B cell (primary cell): ENCODE measurements at regions not wholly inside any gene's neighbourhood (a gene's known extent, or its start where the extent isn't known, plus 50 kb on each side); places are given as distances from the start of the nearest gene placed in this dataset.

Source experiments
- ATAC-seq: fragments of 200-7000 bp; cut with Tn5 transposase; one replicate; pipeline ENCODE4 v1.10.0; 2021; ENCODE audit warnings: low read depth, mild to moderate bottlenecking, moderate number of reproducible peaks, moderate library complexity
- CTCF ChIA-PET: fragments of 350-600 bp; sonication (Branson Sonifier 250); formaldehyde crosslinking; loops from one replicate; lab custom pipeline; 2021; ENCODE audit warnings: antibody characterized with exemption, inconsistent platforms; lab: Charles Lee
- POLR2A ChIA-PET: fragments of 350-600 bp; sonication (Branson Sonifier 250); formaldehyde crosslinking; loops from one replicate; lab custom pipeline; 2021; ENCODE audit warnings: antibody characterized with exemption; lab: Charles Lee
- DNase-seq: peaks from one replicate; pipeline ENCODE4 v3.0.0; 2013
- H2AFZ ChIP-seq: 2 replicates; pipeline ENCODE4 v1.6.1; 2012; ENCODE audit warnings: mild to moderate bottlenecking, low read depth, low read length; ENCODE audit not compliant: insufficient read depth, poor library complexity, severe bottlenecking
- H3K27ac ChIP-seq, 2 donors: 1 replicate in 1 of 2; 2 replicates in 1 of 2; pipeline ENCODE4 v1.5.1; 2012 to 2013; ENCODE audit warnings: low read length in 2 of 2, mild to moderate bottlenecking in 2 of 2, moderate library complexity in 1 of 2
- H3K27me3 ChIP-seq, 4 experiments: fragments of 200-600 bp in 1 of 4; sonication (generic) in 1 of 4; replicated peaks in 1 of 4; 1 replicate in 2 of 4; 2 replicates in 2 of 4; pipeline versions ENCODE4 v1.6.1 to v1.7.0; 2013 to 2016; ENCODE audit warnings: low read length in 3 of 4, mild to moderate bottlenecking in 2 of 4, mixed read lengths in 1 of 4, moderate library complexity in 1 of 4; ENCODE audit not compliant: insufficient read depth in 4 of 4, control insufficient read depth in 3 of 4; ENCODE audit errors: control extremely low read depth in 1 of 4
- H3K36me3 ChIP-seq, 2 experiments: replicated peaks in 1 of 2; 1 replicate in 1 of 2; 2 replicates in 1 of 2; pipeline versions ENCODE4 v1.6.1 to v1.7.1; 2013; ENCODE audit warnings: low read length in 1 of 2; ENCODE audit not compliant: insufficient read depth in 2 of 2, control insufficient read depth in 1 of 2; ENCODE audit errors: control extremely low read depth in 1 of 2, extremely low read depth in 1 of 2
- H3K4me1 ChIP-seq, 2 donors: fragments of 200-600 bp in 1 of 2; sonication (generic) in 1 of 2; 1 replicate in 1 of 2; 2 replicates in 1 of 2; pipeline versions ENCODE4 v1.5.1 to v1.6.1; 2013 to 2017; ENCODE audit warnings: low read length in 2 of 2; ENCODE audit not compliant: control insufficient read depth in 2 of 2, insufficient read depth in 2 of 2
- H3K4me2 ChIP-seq: replicated peaks from 2 replicates; pipeline ENCODE3; 2012; ENCODE audit warnings: mild to moderate bottlenecking, low read depth, low read length; ENCODE audit not compliant: poor library complexity, severe bottlenecking
- H3K4me3 ChIP-seq, 5 experiments: fragments of 200-600 bp in 1 of 5; sonication (generic) in 1 of 5; 1 replicate in 3 of 5; 2 replicates in 2 of 5; pipeline versions ENCODE4 v1.5.1 to v1.7.0; 2011 to 2016; ENCODE audit warnings: low read length in 4 of 5, mild to moderate bottlenecking in 4 of 5, low read depth in 2 of 5, control low read depth in 1 of 5, moderate library complexity in 1 of 5; ENCODE audit not compliant: insufficient read depth in 1 of 5; ENCODE audit errors: control extremely low read depth in 1 of 5, extremely low read depth in 1 of 5
- H3K79me2 ChIP-seq: fragments of 200-600 bp; sonication (generic); one replicate; pipeline ENCODE4 v1.6.0; 2016; ENCODE audit warnings: low read length; ENCODE audit not compliant: control insufficient read depth, insufficient read depth
- H3K9ac ChIP-seq: fragments of 200-600 bp; sonication (generic); 2 replicates; pipeline ENCODE4 v1.6.1; 2017; ENCODE audit warnings: mild to moderate bottlenecking, low read length, moderate library complexity
- H3K9me3 ChIP-seq, 3 donors: one replicate each; pipeline versions ENCODE4 v1.6.1 to v1.7.1; 2013; ENCODE audit warnings: low read length in 2 of 3; ENCODE audit not compliant: control insufficient read depth in 2 of 3, insufficient read depth in 1 of 3; ENCODE audit errors: control extremely low read depth in 1 of 3
- H4K20me1 ChIP-seq: 2 replicates; pipeline ENCODE4 v1.6.0; 2012; ENCODE audit warnings: mild to moderate bottlenecking, low read length; ENCODE audit not compliant: insufficient read depth, control insufficient read depth, poor library complexity, severe bottlenecking
- H3K27ac Mint-ChIP-seq: one replicate; pipeline ENCODE4 v1.8.0; 2021; ENCODE audit warnings: mixed read lengths
- H3K27me3 Mint-ChIP-seq: one replicate; pipeline ENCODE4 v1.8.0; 2021; ENCODE audit warnings: mixed read lengths
- H3K4me1 Mint-ChIP-seq: one replicate; pipeline ENCODE4 v1.8.0; 2021; ENCODE audit warnings: mixed read lengths
- H3K4me3 Mint-ChIP-seq: one replicate; pipeline ENCODE4 v1.8.0; 2021; ENCODE audit warnings: mixed read lengths
- H3K9me3 Mint-ChIP-seq: one replicate; pipeline ENCODE4 v1.8.0; 2022; ENCODE audit warnings: mixed read lengths; ENCODE audit not compliant: insufficient read depth
- EZH2 ChIP-seq: IDR thresholded peaks from 2 replicates; pipeline ENCODE4 v1.6.1; 2012; ENCODE audit warnings: borderline replicate concordance, low read depth, mild to moderate bottlenecking, moderate library complexity, low read length; ENCODE audit not compliant: insufficient read depth, poor library complexity, severe bottlenecking
- WGBS: methylation state at CpG from one replicate; pipeline ENCODE4 v1.1.5; 2013; ENCODE audit warnings: missing lambda C conversion rate; ENCODE audit not compliant: insufficient coverage; 5-methylcytosine and 5-hydroxymethylcytosine counted together
- intact Hi-C: fragments of 100-400 bp; cut with micrococcal nuclease; formaldehyde crosslinking; loops from one replicate; pipeline ENCODE4 v1.10.0; 2022
- TF ChIP-seq, protein P1 (sequence below): fragments of 200-600 bp; IDR thresholded peaks from one replicate; pipeline ENCODE4 v1.8.0; 2022; ENCODE audit warnings: antibody characterized with exemption, mild to moderate bottlenecking

DNA sequence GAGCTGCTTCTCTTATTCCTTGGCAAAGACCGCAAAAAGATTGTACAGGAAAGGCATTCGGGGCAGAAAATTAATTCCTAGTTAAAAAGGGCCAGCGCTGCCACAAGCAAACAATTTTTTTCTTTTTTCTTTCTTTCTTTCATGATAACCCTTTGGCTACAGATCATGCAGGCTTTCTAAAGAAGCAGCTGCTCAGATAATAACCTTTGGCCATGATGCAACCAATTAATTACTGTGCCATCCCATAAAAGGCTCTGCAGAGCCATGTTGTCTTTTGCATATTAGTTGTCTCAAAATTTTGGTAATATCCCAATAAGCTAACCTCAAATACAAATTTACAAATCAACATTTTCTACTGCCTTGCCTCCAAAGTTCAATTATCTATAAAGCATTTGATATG lies 758.4 kb upstream of the SEMA6A start:
- H3K4me3 Mint-ChIP-seq: no peak overlapping the region
- H3K36me3 ChIP-seq: no peaks in the 10 kb centered on the region
- H2AFZ ChIP-seq: no peak overlapping the region
- H3K4me2 ChIP-seq: no peak overlapping the region
- H4K20me1 ChIP-seq: no peaks in the 10 kb centered on the region
- no peaks in the 10 kb centered on the region for H3K27me3 Mint-ChIP-seq
- DNase-seq (no peak), ATAC-seq (no peak)
- H3K27me3 ChIP-seq: no peaks in the 10 kb centered on the region
- no peaks in the 10 kb centered on the region for H3K4me1 Mint-ChIP-seq
- H3K79me2 ChIP-seq: no peaks in the 10 kb centered on the region
- WGBS: 94% methylated on average over 2 of the region's 3 CpGs
- H3K4me3 ChIP-seq: no peak overlapping the region
- CTCF ChIA-PET: no interaction called here
- H3K27ac ChIP-seq: no peak overlapping the region
- POLR2A ChIA-PET: no interaction called here
- no peaks in the 10 kb centered on the region for H3K9me3 ChIP-seq
- TF ChIP-seq, protein P1, sequence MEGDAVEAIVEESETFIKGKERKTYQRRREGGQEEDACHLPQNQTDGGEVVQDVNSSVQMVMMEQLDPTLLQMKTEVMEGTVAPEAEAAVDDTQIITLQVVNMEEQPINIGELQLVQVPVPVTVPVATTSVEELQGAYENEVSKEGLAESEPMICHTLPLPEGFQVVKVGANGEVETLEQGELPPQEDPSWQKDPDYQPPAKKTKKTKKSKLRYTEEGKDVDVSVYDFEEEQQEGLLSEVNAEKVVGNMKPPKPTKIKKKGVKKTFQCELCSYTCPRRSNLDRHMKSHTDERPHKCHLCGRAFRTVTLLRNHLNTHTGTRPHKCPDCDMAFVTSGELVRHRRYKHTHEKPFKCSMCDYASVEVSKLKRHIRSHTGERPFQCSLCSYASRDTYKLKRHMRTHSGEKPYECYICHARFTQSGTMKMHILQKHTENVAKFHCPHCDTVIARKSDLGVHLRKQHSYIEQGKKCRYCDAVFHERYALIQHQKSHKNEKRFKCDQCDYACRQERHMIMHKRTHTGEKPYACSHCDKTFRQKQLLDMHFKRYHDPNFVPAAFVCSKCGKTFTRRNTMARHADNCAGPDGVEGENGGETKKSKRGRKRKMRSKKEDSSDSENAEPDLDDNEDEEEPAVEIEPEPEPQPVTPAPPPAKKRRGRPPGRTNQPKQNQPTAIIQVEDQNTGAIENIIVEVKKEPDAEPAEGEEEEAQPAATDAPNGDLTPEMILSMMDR: no peak
- no peak for TF ChIP-seq EZH2
- no peaks in the 10 kb centered on the region for H3K4me1 ChIP-seq
- no peaks in the 10 kb centered on the region for H3K9me3 Mint-ChIP-seq
- intact Hi-C loops: no loop called here
- H3K9ac ChIP-seq: no peak overlapping the region
- no peak overlapping the region for H3K27ac Mint-ChIP-seq

DNA sequence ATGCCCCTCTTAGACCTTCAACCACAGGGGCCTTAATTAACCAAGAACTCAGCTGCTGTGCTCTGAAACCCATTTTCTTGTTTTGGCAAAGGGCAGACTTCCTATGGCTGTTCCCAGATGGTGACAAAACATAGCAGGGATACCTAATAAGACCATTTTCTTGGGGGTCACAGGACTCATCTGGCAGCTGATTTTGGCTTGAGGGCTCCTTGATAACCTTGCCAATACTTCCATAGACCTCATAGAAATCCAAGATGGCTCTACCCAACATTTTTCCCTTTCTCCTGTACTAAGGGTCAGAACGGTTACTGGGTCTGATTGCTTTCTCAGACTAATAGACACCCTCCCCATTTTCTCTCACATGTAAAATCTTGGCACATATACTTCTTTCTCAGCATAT lies 757.7 kb upstream of the SEMA6A start:
- POLR2A ChIA-PET: no interaction called here
- H3K27me3 Mint-ChIP-seq: no peaks in the 10 kb centered on the region
- ATAC-seq (no peak), DNase-seq (no peak)
- no peaks in the 10 kb centered on the region for H3K9me3 ChIP-seq
- intact Hi-C loops: no loop called here
- H3K9me3 Mint-ChIP-seq: peaks cover 4% of the 10 kb centered on the region
- H4K20me1 ChIP-seq: no peaks in the 10 kb centered on the region
- no peak overlapping the region for H3K4me3 Mint-ChIP-seq
- no peak overlapping the region for H3K4me3 ChIP-seq
- TF ChIP-seq, protein P1: no peak
- no peak for TF ChIP-seq EZH2
- H3K9ac ChIP-seq: no peak overlapping the region
- no CpG with 5 or more reads among the region's 1 CpG for WGBS
- H3K27ac ChIP-seq: no peak overlapping the region
- H3K4me2 ChIP-seq: no peak overlapping the region
- H3K4me1 Mint-ChIP-seq: no peaks in the 10 kb centered on the region
- no peak overlapping the region for H2AFZ ChIP-seq
- CTCF ChIA-PET: no interaction called here
- no peaks in the 10 kb centered on the region for H3K27me3 ChIP-seq
- H3K4me1 ChIP-seq: no peaks in the 10 kb centered on the region
- no peaks in the 10 kb centered on the region for H3K79me2 ChIP-seq
- no peak overlapping the region for H3K27ac Mint-ChIP-seq
- no peaks in the 10 kb centered on the region for H3K36me3 ChIP-seq
